ENCODE measurements at regions not wholly inside any gene's neighbourhood (a gene's known extent, or its start where the extent isn't known, plus 50 kb on each side); places are given as distances from the start of the nearest gene placed in this dataset.

GRCh38 chr12:111169032-111169431 lies 199.9 kb downstream of the PHETA1 start:
- ATAC-seq (ENCODE audit: insufficient number of reproducible peaks, low FRiP score, low read depth), result no peak
- no peaks in the 10 kb centered on the region for H3K9me3 ChIP-seq
- no peak for DNase-seq (ENCODE audit: low spot score)
- H3K36me3 ChIP-seq, result no peaks in the 10 kb centered on the region
- TF ChIP-seq CTCF (IDR thresholded peaks at IDR 0.05), result no peak
- no peaks in the 10 kb centered on the region for H3K4me1 ChIP-seq (ENCODE audit: control insufficient read depth in 1 of 2, low read depth in 2 of 2)
- no peak overlapping the region for H3K4me3 ChIP-seq
- H3K27ac ChIP-seq, result no peak overlapping the region
- H3K27me3 ChIP-seq (replicated peaks; ENCODE audit: insufficient read depth), result no peaks in the 10 kb centered on the region

- no peaks in the 10 kb centered on the region for H3K36me3 ChIP-seq
- no peak for TF ChIP-seq CTCF (IDR thresholded peaks at IDR 0.05)
- H3K4me3 ChIP-seq, result no peak overlapping the region
- H3K9me3 ChIP-seq, result no peaks in the 10 kb centered on the region
- ATAC-seq (ENCODE audit: insufficient number of reproducible peaks, low FRiP score, low read depth) (no peak), DNase-seq (ENCODE audit: low spot score) (no peak)
- H3K27ac ChIP-seq, result no peak overlapping the region
- no peaks in the 10 kb centered on the region for H3K4me1 ChIP-seq (ENCODE audit: control insufficient read depth in 1 of 2, low read depth in 2 of 2)
- H3K27me3 ChIP-seq (replicated peaks; ENCODE audit: insufficient read depth), result no peaks in the 10 kb centered on the region
These were observed 200.6 kb downstream of the PHETA1 start for GRCh38 chr12:111168009-111168900.

GRCh38 chr12:111166779-111167540 lies 201.9 kb downstream of the PHETA1 start:
- Histone ChIP-seq H3K36me3 (no peaks in the 10 kb centered on the region), H3K27me3 (replicated peaks; ENCODE audit: insufficient read depth) (no peaks in the 10 kb centered on the region), H3K4me1 (ENCODE audit: control insufficient read depth in 1 of 2, low read depth in 2 of 2) (no peaks in the 10 kb centered on the region), H3K9me3 (no peaks in the 10 kb centered on the region), H3K4me3 (no peak overlapping the region), H3K27ac (no peak overlapping the region)
- TF ChIP-seq CTCF (IDR thresholded peaks at IDR 0.05), result no peak
- ATAC-seq (ENCODE audit: insufficient number of reproducible peaks, low FRiP score, low read depth) (no peak), DNase-seq (ENCODE audit: low spot score) (no peak)

- Histone ChIP-seq H3K36me3 (no peaks in the 10 kb centered on the region), H3K4me3 (no peak overlapping the region), H3K9me3 (no peaks in the 10 kb centered on the region), H3K27ac (no peak overlapping the region), H3K4me1 (ENCODE audit: control insufficient read depth in 1 of 2, low read depth in 2 of 2) (no peaks in the 10 kb centered on the region), H3K27me3 (replicated peaks; ENCODE audit: insufficient read depth) (no peaks in the 10 kb centered on the region)
- ATAC-seq (ENCODE audit: insufficient number of reproducible peaks, low FRiP score, low read depth) (no peak), DNase-seq (ENCODE audit: low spot score) (no peak)
- no peak for TF ChIP-seq CTCF (IDR thresholded peaks at IDR 0.05)
These were observed 203.9 kb downstream of the PHETA1 start for GRCh38 chr12:111164833-111165525.

GRCh38 chr12:111163422-111163821 lies 205.5 kb downstream of the PHETA1 start:
- DNase-seq (ENCODE audit: low spot score) (no peak), ATAC-seq (ENCODE audit: insufficient number of reproducible peaks, low FRiP score, low read depth) (no peak)
- Histone ChIP-seq H3K4me1 (ENCODE audit: control insufficient read depth in 1 of 2, low read depth in 2 of 2) (no peaks in the 10 kb centered on the region), H3K27me3 (replicated peaks; ENCODE audit: insufficient read depth) (no peaks in the 10 kb centered on the region), H3K36me3 (no peaks in the 10 kb centered on the region), H3K27ac (no peak overlapping the region), H3K9me3 (no peaks in the 10 kb centered on the region), H3K4me3 (no peak overlapping the region)
- no peak for TF ChIP-seq CTCF (IDR thresholded peaks at IDR 0.05)

Measured in thoracic aorta (tissue), 2 donors.